HepG2 (cell line): ENCODE measurements at regions not wholly inside any gene's neighbourhood (a gene's known extent, or its start where the extent isn't known, plus 50 kb on each side); places are given as distances from the start of the nearest gene placed in this dataset.
A peak's percentile ranks its signal among the peaks of the same experiment; 100 is the strongest.

Experiments
- FUBP1 ChIP-seq: sonication (generic); formaldehyde crosslinking; IDR thresholded peaks from 2 replicates; pipeline ENCODE4 v1.5.1; 2020; ENCODE audit warnings: missing genetic modification reagents, mild to moderate bottlenecking, borderline replicate concordance
- GZF1 ChIP-seq: sonication (generic); formaldehyde crosslinking; IDR thresholded peaks from 2 replicates; pipeline ENCODE4 v1.5.1; 2020; ENCODE audit warnings: mild to moderate bottlenecking, missing genetic modification reagents
- HMG20A ChIP-seq: IDR thresholded peaks from 2 replicates; pipeline ENCODE4 v1.6.1; 2016; ENCODE audit warnings: borderline replicate concordance
- NBN ChIP-seq: fragments of 450-650 bp; conservative IDR thresholded peaks from 2 replicates; pipeline ENCODE4 v1.6.1; 2017
- NR0B2 ChIP-seq: sonication (generic); formaldehyde crosslinking; IDR thresholded peaks from 2 replicates; pipeline ENCODE4 v1.4.0; 2020; ENCODE audit warnings: mild to moderate bottlenecking, missing genetic modification reagents
- PAWR ChIP-seq: sonication (generic); formaldehyde crosslinking; IDR thresholded peaks from 2 replicates; pipeline ENCODE4 v1.4.0; 2020; ENCODE audit warnings: missing genetic modification reagents, mild to moderate bottlenecking, borderline replicate concordance
- REST ChIP-seq, 2 experiments: IDR thresholded peaks; 2 replicates each; pipeline ENCODE4 v1.6.1; 2011 to 2012; ENCODE audit warnings: low read length in 2 of 2, borderline replicate concordance in 1 of 2, low read depth in 1 of 2, mild to moderate bottlenecking in 1 of 2, moderate library complexity in 1 of 2
- SALL1 ChIP-seq: sonication (generic); formaldehyde crosslinking; IDR thresholded peaks from 2 replicates; pipeline ENCODE4 v1.8.0; 2022; ENCODE audit warnings: mild to moderate bottlenecking, missing genetic modification reagents
- ZBTB2 ChIP-seq: sonication (generic); formaldehyde crosslinking; IDR thresholded peaks from 2 replicates; pipeline ENCODE4 v1.8.0; 2022; ENCODE audit warnings: low read depth, missing genetic modification reagents
- ZBTB20 ChIP-seq: sonication (generic); formaldehyde crosslinking; IDR thresholded peaks from 2 replicates; pipeline ENCODE4 v1.8.1; 2023; ENCODE audit warnings: missing genetic modification reagents, low read depth, mild to moderate bottlenecking, borderline replicate concordance
- ZBTB38 ChIP-seq: sonication (generic); formaldehyde crosslinking; IDR thresholded peaks from 2 replicates; pipeline ENCODE4 v1.5.1; 2020; ENCODE audit warnings: mild to moderate bottlenecking, missing genetic modification reagents
- ZBTB46 ChIP-seq: sonication (generic); formaldehyde crosslinking; IDR thresholded peaks from 2 replicates; pipeline ENCODE4 v1.4.0; 2020; ENCODE audit warnings: mild to moderate bottlenecking, missing genetic modification reagents, borderline replicate concordance
- ZNF558 ChIP-seq: sonication (generic); formaldehyde crosslinking; IDR thresholded peaks from 2 replicates; pipeline ENCODE4 v1.9.0; 2022; ENCODE audit warnings: mild to moderate bottlenecking, missing genetic modification reagents, borderline replicate concordance
- TF ChIP-seq, protein P1 (sequence below): sonication (generic); formaldehyde crosslinking; IDR thresholded peaks from 2 replicates; pipeline ENCODE4 v1.8.0; 2022; ENCODE audit warnings: missing genetic modification reagents, mild to moderate bottlenecking, borderline replicate concordance
- TF ChIP-seq, protein P2 (sequence below): IDR thresholded peaks from 2 replicates; pipeline ENCODE4 v1.6.1; 2016; ENCODE audit warnings: missing compliant biosample characterization, missing genetic modification reagents, borderline replicate concordance

DNA sequence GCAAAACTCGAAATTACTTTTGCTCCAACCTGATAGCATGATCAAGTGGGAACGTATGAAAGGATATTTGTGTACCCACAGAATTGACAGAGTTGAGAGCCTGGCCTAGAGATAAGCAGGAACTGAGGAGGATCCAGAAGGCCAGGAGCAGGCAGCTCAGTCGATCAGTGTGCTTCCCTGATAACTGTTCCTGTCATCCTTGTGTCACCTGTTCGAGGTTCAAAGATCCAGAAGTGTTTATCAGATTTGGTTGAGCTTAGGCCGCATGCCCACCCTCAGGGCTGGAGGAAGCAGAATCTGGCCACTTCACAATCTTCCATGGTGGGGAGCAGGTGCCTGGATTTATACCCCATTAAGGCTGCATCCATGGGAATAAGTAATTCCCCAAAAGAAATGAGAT is 124.8 kb downstream of the QRSL1 start (continued):
- TF ChIP-seq, protein P1, sequence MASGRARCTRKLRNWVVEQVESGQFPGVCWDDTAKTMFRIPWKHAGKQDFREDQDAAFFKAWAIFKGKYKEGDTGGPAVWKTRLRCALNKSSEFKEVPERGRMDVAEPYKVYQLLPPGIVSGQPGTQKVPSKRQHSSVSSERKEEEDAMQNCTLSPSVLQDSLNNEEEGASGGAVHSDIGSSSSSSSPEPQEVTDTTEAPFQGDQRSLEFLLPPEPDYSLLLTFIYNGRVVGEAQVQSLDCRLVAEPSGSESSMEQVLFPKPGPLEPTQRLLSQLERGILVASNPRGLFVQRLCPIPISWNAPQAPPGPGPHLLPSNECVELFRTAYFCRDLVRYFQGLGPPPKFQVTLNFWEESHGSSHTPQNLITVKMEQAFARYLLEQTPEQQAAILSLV (CRISPR knock-in tag) = no peak
- TF ChIP-seq GZF1 = no peak
- TF ChIP-seq SALL1 (CRISPR knock-in tag) = peak; percentile 53; the same call in 1 of the 2 replicates
- TF ChIP-seq PAWR = no peak
- no peak for TF ChIP-seq NBN
- no peak for TF ChIP-seq ZBTB2 (CRISPR knock-in tag)
- TF ChIP-seq REST (IDR thresholded peaks at IDR 0.05; ENCODE audit: borderline replicate concordance in 1 of 2, low read depth in 1 of 2, low read length in 2 of 2) = no peak
- no peak for TF ChIP-seq ZBTB38
- no peak for TF ChIP-seq ZNF558
- TF ChIP-seq FUBP1 (CRISPR knock-in tag) = no peak
- TF ChIP-seq NR0B2 (CRISPR knock-in tag) = no peak
- TF ChIP-seq ZBTB20 (CRISPR knock-in tag) = no peak
- TF ChIP-seq ZBTB46 (CRISPR knock-in tag) = no peak
- TF ChIP-seq, protein P2, sequence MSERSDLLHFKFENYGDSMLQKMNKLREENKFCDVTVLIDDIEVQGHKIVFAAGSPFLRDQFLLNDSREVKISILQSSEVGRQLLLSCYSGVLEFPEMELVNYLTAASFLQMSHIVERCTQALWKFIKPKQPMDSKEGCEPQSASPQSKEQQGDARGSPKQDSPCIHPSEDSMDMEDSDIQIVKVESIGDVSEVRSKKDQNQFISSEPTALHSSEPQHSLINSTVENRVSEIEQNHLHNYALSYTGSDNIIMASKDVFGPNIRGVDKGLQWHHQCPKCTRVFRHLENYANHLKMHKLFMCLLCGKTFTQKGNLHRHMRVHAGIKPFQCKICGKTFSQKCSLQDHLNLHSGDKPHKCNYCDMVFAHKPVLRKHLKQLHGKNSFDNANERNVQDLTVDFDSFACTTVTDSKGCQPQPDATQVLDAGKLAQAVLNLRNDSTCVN (CRISPR knock-in tag) = peak; percentile 78; the same call in 1 of the 2 replicates
- no peak for TF ChIP-seq HMG20A
